Osteoblast (primary cell): ENCODE measurements at regions not wholly inside any gene's neighbourhood (a gene's known extent, or its start where the extent isn't known, plus 50 kb on each side); places are given as distances from the start of the nearest gene placed in this dataset.

Experiments used
- DNase-seq: peaks from one replicate; pipeline ENCODE4 v3.0.0; 2011; ENCODE audit warnings: low spot score, mixed read lengths; ENCODE audit not compliant: insufficient read length; ENCODE audit errors: missing footprints
- H2AFZ ChIP-seq: 2 replicates; pipeline ENCODE4 v1.6.0; 2011; ENCODE audit warnings: mild to moderate bottlenecking, low read length
- H3K27ac ChIP-seq: 2 replicates; pipeline ENCODE4 v1.5.1; 2011; ENCODE audit warnings: mild to moderate bottlenecking, low read depth, low read length, moderate library complexity
- H3K27me3 ChIP-seq: 2 replicates; pipeline ENCODE4 v1.6.0; 2012; ENCODE audit warnings: mild to moderate bottlenecking, control low read depth, inconsistent platforms, low read length, moderate library complexity; ENCODE audit not compliant: insufficient read depth
- H3K36me3 ChIP-seq: 2 replicates; pipeline ENCODE4 v1.5.1; 2011; ENCODE audit warnings: mild to moderate bottlenecking, low read length, control low read depth, moderate library complexity; ENCODE audit not compliant: insufficient read depth
- H3K4me1 ChIP-seq: 2 replicates; pipeline ENCODE4 v1.5.1; 2011; ENCODE audit warnings: mild to moderate bottlenecking, low read length, control low read depth, moderate library complexity; ENCODE audit not compliant: insufficient read depth
- H3K4me2 ChIP-seq: 2 replicates; pipeline ENCODE4 v1.6.0; 2011; ENCODE audit warnings: mild to moderate bottlenecking, low read length; ENCODE audit not compliant: insufficient read depth
- H3K4me3 ChIP-seq: fragments of 200-600 bp; sonication (generic); 3 replicates; pipeline ENCODE4 v1.5.1; 2012; ENCODE audit warnings: mild to moderate bottlenecking, low read length, inconsistent platforms; ENCODE audit not compliant: insufficient read depth
- H3K79me2 ChIP-seq: 2 replicates; pipeline ENCODE4 v1.6.0; 2012; ENCODE audit warnings: mild to moderate bottlenecking, low read length, control low read depth, inconsistent platforms; ENCODE audit not compliant: insufficient read depth
- H3K9me3 ChIP-seq: 2 replicates; pipeline ENCODE4 v1.5.1; 2011; ENCODE audit warnings: low read depth, low read length, control low read depth
- H4K20me1 ChIP-seq: 2 replicates; pipeline ENCODE4 v1.6.0; 2012; ENCODE audit warnings: mild to moderate bottlenecking, low read length, control low read depth; ENCODE audit not compliant: insufficient read depth
- CTCF ChIP-seq: IDR thresholded peaks from 2 replicates; pipeline ENCODE4 v1.5.1; 2011; ENCODE audit warnings: mild to moderate bottlenecking, low read depth, low read length, moderate library complexity; ENCODE audit errors: extremely low read depth

- Histone ChIP-seq H3K27me3 (no peaks in the 10 kb centered on the region), H4K20me1 (no peaks in the 10 kb centered on the region), H3K4me1 (no peaks in the 10 kb centered on the region), H2AFZ (no peak overlapping the region), H3K4me3 (no peak overlapping the region), H3K27ac (no peak overlapping the region), H3K4me2 (no peak overlapping the region), H3K79me2 (no peaks in the 10 kb centered on the region), H3K9me3 (no peaks in the 10 kb centered on the region), H3K36me3 (no peaks in the 10 kb centered on the region)
- TF ChIP-seq CTCF: no peak
- DNase-seq: no peak
These were observed 116.6 kb upstream of the STARD4 start for GRCh38 chr5:111628901-111629300.

GRCh38 chr5:111627862-111628261, 115.5 kb upstream of the STARD4 start:
- H3K4me3 ChIP-seq: no peak overlapping the region

GRCh38 chr5:111626473-111627148, 114.3 kb upstream of the STARD4 start:
- no peaks in the 10 kb centered on the region for H3K36me3 ChIP-seq
- TF ChIP-seq CTCF: no peak
- no peaks in the 10 kb centered on the region for H3K4me1 ChIP-seq
- H3K27me3 ChIP-seq: no peaks in the 10 kb centered on the region
- no peak overlapping the region for H3K4me3 ChIP-seq
- H3K9me3 ChIP-seq: no peaks in the 10 kb centered on the region
- H4K20me1 ChIP-seq: no peaks in the 10 kb centered on the region
- no peak overlapping the region for H3K4me2 ChIP-seq
- no peak overlapping the region for H3K27ac ChIP-seq
- no peak overlapping the region for H2AFZ ChIP-seq
- no peaks in the 10 kb centered on the region for H3K79me2 ChIP-seq
- no peak for DNase-seq

More at GRCh38 chr5:111627862-111628261, 115.5 kb upstream of the STARD4 start:
- H3K4me1 ChIP-seq: no peaks in the 10 kb centered on the region
- H4K20me1 ChIP-seq: no peaks in the 10 kb centered on the region
- no peaks in the 10 kb centered on the region for H3K36me3 ChIP-seq
- H3K9me3 ChIP-seq: no peaks in the 10 kb centered on the region
- no peak overlapping the region for H3K27ac ChIP-seq
- no peak for DNase-seq
- no peaks in the 10 kb centered on the region for H3K79me2 ChIP-seq
- H2AFZ ChIP-seq: no peak overlapping the region
- H3K27me3 ChIP-seq: no peaks in the 10 kb centered on the region
- H3K4me2 ChIP-seq: no peak overlapping the region
- no peak for TF ChIP-seq CTCF

GRCh38 chr5:111618623-111619271, 106.4 kb upstream of the STARD4 start:
- no peak overlapping the region for H3K27ac ChIP-seq
- no peak overlapping the region for H3K4me2 ChIP-seq
- no peak overlapping the region for H3K4me3 ChIP-seq
- H3K9me3 ChIP-seq: no peaks in the 10 kb centered on the region
- no peaks in the 10 kb centered on the region for H4K20me1 ChIP-seq
- no peaks in the 10 kb centered on the region for H3K4me1 ChIP-seq
- no peaks in the 10 kb centered on the region for H3K36me3 ChIP-seq
- no peak for DNase-seq
- H3K27me3 ChIP-seq: no peaks in the 10 kb centered on the region
- no peaks in the 10 kb centered on the region for H3K79me2 ChIP-seq
- no peak overlapping the region for H2AFZ ChIP-seq
- TF ChIP-seq CTCF: no peak
